ENCODE measurements at regions not wholly inside any gene's neighbourhood (a gene's known extent, or its start where the extent isn't known, plus 50 kb on each side); places are given as distances from the start of the nearest gene placed in this dataset.

DNA sequence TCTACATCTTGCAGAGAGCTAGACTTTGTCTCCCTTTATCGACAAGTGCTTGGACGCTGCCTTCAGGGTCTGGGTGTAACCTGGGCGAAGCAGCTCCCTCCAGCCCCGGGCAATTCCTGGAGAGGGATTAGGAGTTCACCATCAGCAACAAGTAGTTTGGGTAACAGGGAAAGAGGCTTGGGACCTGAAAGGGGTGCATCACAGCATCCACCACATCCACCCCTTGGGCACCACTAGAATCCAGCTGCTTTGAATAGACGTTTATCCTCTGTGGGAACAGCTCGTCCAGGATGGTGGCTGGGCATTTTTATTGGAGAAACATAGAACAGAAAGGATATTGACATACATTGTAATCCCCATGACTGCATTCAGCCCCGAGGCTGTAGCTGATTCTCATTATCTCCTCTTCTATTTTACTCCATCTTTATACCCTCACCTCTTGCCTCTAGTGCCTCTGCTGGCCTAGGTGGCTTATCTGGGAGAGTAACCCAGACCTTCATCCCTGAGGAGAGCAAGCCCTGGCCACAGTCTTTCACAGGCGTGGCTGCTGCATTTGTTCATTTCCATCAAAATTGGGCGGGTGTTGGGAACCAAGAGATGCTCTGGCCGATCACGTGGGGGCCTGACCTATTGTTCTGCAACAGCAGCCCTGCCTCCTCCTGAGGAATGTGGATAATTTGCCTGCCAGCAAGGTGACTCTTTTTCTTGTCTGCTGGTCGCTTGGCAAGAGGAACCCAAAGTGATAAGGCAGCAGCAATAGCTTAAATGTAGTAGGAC lies 109.2 kb upstream of the RALGAPA2 start:
- ChIA-PET CTCF (ENCODE audit: low intra/inter-chr PET ratio, low total read pairs) (interaction anchor here (1.1 kb wide), 1 partner anchor 155 kb away, joined by 3 read pairs; no protein-coding TSS in a partner anchor), POLR2A (no interaction called here)
- ATAC-seq, result no peak
- Histone ChIP-seq H3K27me3 (ENCODE audit: control insufficient read depth in 1 of 2, insufficient read depth in 2 of 2, low read length in 2 of 2) (peaks cover 0 to 24% of the 10 kb centered on the region in 2 experiments; a peak in 1 of 5 replicates), H3K4me2 (ENCODE audit: low read depth, low read length) (no peak overlapping the region), H3K4me3 (replicated peaks in 1 of 3; ENCODE audit: insufficient read depth in 1 of 3, low read depth in 2 of 3, low read length in 3 of 3) (no peak overlapping the region), H4K20me1 (ENCODE audit: insufficient read depth, low read length) (no peaks in the 10 kb centered on the region), H3K36me3 (replicated peaks in 1 of 2; ENCODE audit: control insufficient read depth in 1 of 2, insufficient read depth in 2 of 2, low read length in 2 of 2) (no peaks in the 10 kb centered on the region), H3K79me2 (ENCODE audit: insufficient read depth, low read length) (no peaks in the 10 kb centered on the region), H3K9ac (ENCODE audit: insufficient read depth, low read depth, low read length) (no peak overlapping the region), H3K9me3 (ENCODE audit: low read length) (no peaks in the 10 kb centered on the region), H3K4me1 (ENCODE audit: insufficient read depth, low read length) (peaks cover 11% of the 10 kb centered on the region; the same call in 1 of the 2 replicates), H2AFZ (ENCODE audit: low read length) (no peak overlapping the region), H3K27ac (ENCODE audit: extremely low read length, insufficient read depth, low read length) (no peak overlapping the region)
- BruUV-seq (replicated peaks), result no TSS peak
- in situ Hi-C loops (cut with HindIII; ENCODE audit: extremely low pct_ligation_motif_present, low pct_unique_long_range_greater_than_20kb), result loop anchor here (5.0 kb wide), 1 partner anchor 159 kb away; no protein-coding TSS in a partner anchor
- intact Hi-C loops (cut with micrococcal nuclease; ENCODE audit: unreplicated experiment), result no loop called here
- FAIRE-seq, result no peak
- DNase-seq (ENCODE audit: low spot score), result no peak
- 26% methylated on average over 12 of the region's 12 CpGs for WGBS (ENCODE audit: low lambda C conversion rate)
- TF ChIP-seq, protein P1, sequence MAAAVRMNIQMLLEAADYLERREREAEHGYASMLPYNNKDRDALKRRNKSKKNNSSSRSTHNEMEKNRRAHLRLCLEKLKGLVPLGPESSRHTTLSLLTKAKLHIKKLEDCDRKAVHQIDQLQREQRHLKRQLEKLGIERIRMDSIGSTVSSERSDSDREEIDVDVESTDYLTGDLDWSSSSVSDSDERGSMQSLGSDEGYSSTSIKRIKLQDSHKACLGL (CRISPR knock-in tag; IDR thresholded peaks at IDR 0.05), result no peak
- no peak for TF ChIP-seq FOXC1 (CRISPR knock-in tag; IDR thresholded peaks at IDR 0.05; ENCODE audit: borderline replicate concordance)
- no peak for TF ChIP-seq KIAA2018 (CRISPR knock-in tag; IDR thresholded peaks at IDR 0.05; ENCODE audit: borderline replicate concordance)
- no peak for TF ChIP-seq MTF1 (CRISPR knock-in tag; IDR thresholded peaks at IDR 0.05)
- TF ChIP-seq NR0B2 (CRISPR knock-in tag; IDR thresholded peaks at IDR 0.05), result no peak
